ENCODE measurements at regions not wholly inside any gene's neighbourhood (a gene's known extent, or its start where the extent isn't known, plus 50 kb on each side); places are given as distances from the start of the nearest gene placed in this dataset.

GRCh38 chr6:149142924-149143429 is 174.5 kb upstream of the TAB2 start (continued):
- no peak for TF ChIP-seq CHD7 (IDR thresholded peaks at IDR 0.05; ENCODE audit: insufficient replicate concordance, low read length)
- no peak for TF ChIP-seq SUZ12 (IDR thresholded peaks at IDR 0.05; ENCODE audit: low read length)
- no peak for TF ChIP-seq SIX5 (IDR thresholded peaks at IDR 0.05; ENCODE audit: low read depth, low read length)
- TF ChIP-seq BACH1 (IDR thresholded peaks at IDR 0.05; ENCODE audit: low read length): no peak

Data from H1 (cell line).